Erythroblast (primary cell): ENCODE measurements at regions not wholly inside any gene's neighbourhood (a gene's known extent, or its start where the extent isn't known, plus 50 kb on each side); places are given as distances from the start of the nearest gene placed in this dataset.
"Not testable (repeated sequence)": the region's sequence is repeated elsewhere in the genome, so short reads cannot be mapped to it uniquely, and the experiment has no call there.

ENCODE experiments used
- DNase-seq, 2 experiments: peaks; one replicate each; lab custom pipeline; 2025; lab: John Stamatoyannopoulos, UW
- GATA1 ChIP-seq: IDR thresholded peaks from 2 replicates; pipeline ENCODE4 v1.6.1; 2011; ENCODE audit warnings: low read depth, mild to moderate bottlenecking, control low read depth, low read length, moderate library complexity
- POLR2A ChIP-seq: IDR thresholded peaks from 2 replicates; pipeline ENCODE4 v1.6.1; 2011; ENCODE audit warnings: mild to moderate bottlenecking, low read length

DNA sequence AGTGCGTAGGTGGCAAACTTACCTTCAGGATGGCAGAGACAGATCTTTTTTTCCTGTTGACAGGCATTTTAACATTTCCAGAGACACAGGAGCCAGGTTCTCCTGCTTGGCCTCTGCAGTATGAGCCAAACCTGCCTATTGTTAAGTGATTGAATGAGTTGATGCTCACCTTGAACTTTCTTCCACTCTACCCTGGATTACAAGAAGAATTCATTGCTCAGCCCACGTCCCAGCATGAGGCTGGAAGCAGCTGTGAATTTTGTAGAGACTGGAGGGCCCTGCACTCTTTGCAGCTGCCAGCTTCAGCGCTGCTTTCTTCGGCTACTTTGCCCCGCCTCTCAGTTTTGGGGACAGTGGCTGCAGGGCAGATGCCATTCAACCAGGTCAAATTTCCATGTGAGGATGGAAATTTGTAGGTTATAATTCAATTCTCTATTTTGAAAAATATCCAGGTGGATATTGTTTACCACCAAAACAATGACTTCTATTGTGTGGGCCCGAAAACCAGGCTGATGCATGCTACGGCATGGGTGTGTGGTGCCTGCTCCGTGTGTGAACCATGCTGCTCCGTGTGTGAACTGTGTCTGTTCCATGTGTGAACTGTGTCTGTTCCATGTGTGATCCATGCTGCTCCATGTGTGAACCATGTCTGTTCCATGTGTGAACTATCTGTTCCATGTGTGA, 75.2 kb upstream of the METTL9 start:
- DNase-seq: no peak
- no peak for TF ChIP-seq GATA1
- no peak for TF ChIP-seq POLR2A

DNA sequence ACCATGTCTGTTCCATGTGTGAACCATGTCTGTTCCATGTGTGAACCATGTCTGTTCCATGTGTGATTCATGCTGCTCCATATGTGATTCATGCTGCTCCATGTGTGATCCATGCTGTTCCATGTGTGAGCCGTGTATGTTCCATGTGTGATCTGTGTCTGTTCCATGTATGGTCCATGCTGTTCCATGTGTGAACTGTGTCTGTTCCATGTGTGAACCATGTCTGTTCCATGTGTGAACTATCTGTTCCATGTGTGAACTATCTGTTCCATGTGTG, 74.7 kb upstream of the METTL9 start:
- DNase-seq: not testable (repeated sequence)

DNA sequence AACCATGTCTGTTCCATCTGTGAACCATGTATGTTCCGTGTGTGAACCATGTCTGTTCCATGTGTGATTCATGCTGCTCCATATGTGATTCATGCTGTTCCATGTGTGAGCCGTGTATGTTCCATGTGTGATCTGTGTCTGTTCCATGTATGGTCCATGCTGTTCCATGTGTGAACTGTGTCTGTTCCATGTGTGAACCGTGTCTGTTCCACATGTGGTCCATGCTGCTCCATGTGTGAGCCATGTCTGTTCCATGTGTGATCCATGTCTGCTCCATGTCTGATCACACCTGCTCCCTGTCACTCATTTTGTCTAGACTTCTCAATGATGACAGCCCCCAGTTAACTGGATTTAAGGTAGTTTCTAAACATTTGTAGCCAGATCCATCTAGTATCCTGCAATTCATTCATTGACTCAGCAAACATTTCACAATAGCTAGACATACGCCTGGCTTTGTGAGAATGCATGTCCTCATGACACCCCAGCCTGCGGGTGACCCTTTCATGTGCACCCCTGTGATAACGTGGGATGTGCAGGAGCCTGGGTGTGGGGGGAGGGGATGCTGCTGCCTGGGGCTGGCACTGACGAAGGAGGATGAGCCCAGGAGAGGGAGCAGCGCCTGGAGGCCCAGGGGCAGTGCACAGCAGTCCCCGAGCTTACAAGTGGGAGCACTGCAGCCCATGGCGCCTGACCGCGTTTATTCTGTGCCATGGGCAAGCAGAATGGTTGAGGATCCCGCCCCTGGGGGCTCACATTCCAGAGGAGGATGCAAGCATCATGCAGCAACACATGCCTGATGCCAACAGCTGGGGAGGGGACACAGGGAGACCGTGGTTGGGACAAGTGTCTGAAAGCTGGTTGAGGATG, 74.1 kb upstream of the METTL9 start:
- TF ChIP-seq GATA1: peak; percentile 16
- peak; percentile 94 to 95 for DNase-seq

DNA sequence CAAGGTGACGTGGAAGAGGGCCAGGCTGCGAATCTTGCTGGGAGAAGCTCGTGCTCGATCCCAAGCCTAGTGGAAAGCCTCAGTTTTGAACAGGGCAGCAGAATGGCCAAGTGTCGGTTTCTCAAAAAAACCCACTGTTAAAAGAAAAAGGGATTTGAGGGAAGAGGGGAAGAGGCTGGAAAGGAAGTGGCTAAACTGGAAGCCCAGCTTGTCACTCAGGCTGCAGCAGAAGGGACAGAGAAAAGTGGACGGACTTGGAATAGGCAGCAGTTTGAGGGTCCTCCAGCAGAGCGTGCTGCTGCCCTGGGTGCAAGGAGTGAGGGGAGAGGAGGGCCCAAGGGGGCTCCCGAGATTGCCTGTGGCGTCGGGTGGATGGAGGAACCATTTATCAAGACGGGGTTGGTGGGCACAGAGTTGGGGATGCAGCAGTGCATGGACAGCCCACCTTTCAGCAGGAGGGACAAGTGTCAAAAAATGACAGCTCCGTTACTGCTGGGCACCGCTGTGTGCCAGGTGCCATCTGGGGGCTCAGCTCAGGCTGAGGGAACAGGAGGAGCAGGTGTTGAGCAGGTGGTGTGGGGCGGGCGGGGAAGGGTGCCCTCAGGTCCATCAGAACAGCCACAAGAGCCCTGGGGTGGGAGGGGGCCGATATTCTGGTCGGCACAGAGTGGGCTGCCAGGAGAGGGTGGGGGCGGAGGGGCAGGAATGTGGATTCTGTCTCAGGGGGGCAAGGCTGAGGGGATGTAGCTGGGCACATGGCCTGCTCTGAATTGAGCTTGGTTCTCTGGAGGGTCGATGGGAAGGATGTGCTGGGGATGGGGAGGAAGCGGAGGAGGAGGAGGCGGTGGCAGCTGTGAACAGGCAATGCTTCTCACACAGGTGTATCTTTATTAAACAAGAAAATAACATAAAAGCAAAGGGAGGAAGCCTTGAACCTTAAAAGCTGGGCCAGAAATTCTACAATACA, 73.1 kb upstream of the METTL9 start:
- DNase-seq: not testable (repeated sequence)

DNA sequence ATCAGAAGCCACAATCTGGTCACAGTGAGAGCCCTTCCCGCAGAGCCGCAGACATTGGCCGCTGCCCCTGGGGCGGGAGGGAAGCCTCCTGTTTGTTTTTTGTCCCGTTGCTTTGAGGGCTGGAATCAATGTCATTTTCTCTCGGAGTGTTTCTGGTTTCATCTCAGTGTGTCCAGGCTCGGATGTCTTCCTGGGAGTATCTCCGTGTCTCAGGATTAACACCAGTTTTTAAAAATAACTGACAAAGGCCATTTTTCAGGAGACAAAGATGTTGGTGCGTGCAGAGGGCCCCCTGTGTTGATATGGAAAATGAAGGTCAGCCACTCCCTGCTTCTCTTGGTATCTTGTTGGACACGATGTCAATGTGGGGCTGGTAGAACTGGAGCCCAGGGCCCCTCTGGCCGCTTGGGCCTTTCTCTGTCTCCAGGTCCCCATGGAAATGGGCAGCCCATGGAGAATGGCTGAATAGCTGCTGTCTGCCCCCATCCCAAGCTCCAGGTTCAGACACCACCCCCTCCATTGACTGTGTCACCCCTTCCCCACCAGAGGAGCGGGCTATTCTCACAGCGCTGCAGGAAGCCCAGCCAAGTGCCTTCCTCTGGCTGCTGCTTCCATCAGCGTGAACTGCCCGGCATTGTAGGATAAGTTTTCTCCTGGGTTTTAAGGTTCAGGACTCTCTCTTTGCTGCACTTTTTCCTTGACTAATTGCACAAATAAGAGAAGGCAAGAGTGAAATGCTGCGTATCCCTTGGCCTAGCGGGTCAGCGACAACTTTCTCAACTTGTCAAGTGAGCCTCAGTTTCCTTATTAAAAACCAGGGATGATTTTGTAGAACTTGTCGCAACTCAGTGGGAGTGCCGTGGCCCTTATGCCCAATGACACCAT, 72.2 kb upstream of the METTL9 start:
- peak; percentile 56 to 63 for DNase-seq
- TF ChIP-seq POLR2A (no peak), GATA1 (no peak)

- DNase-seq: peak in 1 of 2 experiments; percentile 62
Observed at GRCh38 chr16:21529060-21529658, 70.2 kb upstream of the METTL9 start.

DNA sequence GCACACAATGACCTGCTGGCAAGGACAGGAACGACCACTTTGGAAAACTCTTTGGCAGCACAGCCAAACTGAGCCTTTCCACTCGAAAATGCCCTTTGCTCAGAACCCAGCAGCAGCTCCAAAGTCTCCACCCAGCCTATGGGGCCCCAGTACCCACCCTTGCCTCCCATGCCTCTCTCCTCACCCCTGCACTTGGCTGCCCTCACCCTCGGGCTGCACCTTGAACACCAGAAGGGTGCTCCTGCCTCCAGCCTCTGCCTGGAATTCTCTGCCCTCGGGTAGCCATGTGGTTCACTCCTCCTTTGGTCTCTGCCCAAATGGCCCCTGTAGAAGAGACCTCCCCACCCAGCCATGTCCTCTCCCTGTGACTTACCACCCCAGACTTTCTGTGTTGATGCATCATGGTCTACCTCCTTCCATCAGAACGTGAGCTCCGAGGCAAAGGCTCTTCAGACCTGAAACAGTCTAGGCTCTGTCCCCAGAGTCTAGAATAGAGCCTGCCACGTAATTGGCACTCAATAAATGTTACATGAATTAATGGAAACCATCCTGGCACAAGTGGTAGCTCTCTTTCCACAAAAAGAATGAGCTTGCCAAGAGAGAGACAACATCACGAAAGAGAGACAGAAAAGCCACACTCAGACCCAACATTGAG, 68.5 kb upstream of the METTL9 start:
- not testable (repeated sequence) for DNase-seq

GRCh38 chr16:21532996-21533395, 66.4 kb upstream of the METTL9 start:
- DNase-seq: not testable (repeated sequence)

DNA sequence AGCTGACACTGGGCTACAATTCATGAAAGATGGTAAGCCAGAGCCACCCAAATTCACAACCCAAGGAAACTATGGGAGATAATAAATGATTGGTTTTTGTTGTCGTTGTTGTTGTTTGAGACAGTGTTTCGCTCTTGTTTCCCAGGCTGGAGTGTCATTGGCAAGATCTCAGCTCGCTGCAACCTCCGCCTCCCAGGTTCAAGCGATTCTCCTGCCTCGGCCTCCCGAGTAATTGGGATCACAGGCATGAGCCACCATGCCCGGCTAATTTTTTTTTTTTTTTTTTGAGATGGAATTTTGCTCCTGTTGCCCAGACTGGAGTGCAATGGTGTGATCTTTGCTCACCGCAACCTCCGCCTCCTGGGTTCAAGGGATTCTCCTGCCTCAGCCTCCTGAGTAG, 65.9 kb upstream of the METTL9 start:
- DNase-seq: not testable (repeated sequence)

DNA sequence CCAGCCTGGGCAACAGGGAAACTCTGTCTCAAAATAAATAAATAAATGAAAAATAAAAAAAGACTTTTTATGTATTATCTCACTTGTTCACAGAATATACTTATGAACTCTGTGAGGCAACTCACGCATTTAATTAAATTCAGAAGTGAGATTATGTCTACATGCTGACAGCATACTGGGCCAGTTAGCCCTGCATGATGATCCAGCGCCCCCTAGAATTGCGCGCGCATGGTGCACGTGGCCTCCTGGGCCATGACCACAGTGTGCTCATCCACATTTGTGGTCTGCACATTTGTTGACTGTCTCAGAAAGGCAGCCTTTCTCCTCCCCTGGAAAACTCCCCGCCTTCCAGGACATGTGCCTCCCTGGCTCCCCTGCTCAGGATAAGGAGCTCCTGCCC, 64.8 kb upstream of the METTL9 start:
- DNase-seq: peak; percentile 68 to 71

DNA sequence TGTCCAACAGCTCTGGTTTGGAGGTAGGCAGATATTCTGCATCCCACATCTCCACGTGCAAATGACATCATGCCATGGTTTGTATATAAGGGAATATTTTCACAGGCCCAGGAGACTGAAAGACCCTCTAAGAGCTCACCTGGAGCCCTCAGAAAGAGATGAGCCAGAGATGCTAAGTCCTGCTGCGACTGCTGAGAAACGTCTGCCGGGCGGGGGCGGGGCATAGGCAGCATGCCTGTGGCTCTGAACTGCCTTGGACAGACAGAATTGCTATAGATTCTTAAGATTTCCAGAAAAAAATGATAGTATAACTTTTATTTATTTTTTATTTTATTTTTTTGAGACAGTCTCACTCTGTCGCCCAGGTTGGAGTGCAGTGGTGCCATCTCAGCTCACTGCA, 64.2 kb upstream of the METTL9 start:
- not testable (repeated sequence) for DNase-seq

DNA sequence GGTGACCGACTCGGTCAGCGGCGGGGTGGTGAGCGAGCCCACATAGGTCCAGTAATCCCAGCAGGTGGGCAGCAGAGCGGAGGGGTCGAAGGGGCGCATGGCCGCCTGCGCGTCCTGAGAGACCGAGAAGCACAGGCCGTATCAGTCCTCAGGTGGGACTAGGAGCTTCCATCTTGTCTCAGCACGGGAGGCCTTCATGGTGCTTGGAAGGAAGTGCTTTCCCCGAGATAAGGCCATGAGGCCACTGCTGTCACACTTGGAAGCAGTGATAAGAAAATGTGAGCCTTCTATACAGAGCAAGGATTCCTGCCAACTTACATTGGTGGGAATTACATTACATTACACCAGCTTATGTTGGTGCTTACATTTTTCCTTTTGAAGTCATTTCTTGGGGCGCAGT, 62.6 kb upstream of the METTL9 start:
- DNase-seq: peak; percentile 90 to 92
- peak; percentile 59 for TF ChIP-seq GATA1

DNA sequence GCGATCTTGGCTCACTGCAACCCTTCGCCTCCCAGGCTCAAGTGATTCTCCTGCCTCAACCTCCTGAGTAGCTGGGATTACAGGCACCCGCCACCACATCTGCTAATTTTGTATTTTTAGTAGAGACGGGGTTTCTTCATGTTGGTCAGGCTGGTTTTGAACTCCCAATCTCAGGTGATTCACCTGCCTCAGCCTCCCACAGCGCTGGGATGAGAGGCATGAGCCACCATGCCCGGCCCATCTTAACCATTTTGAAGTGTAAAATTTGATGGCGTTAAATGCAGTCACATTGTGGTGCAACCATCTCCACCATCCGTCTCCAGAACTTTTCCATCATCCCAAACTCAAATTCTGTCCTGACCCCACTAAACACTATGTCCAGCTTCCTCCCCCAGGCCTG, 61.8 kb upstream of the METTL9 start:
- DNase-seq: peak in 1 of 2 experiments; percentile 46

GRCh38 chr16:21539107-21539618, 60.2 kb upstream of the METTL9 start:
- not testable (repeated sequence) for DNase-seq

DNA sequence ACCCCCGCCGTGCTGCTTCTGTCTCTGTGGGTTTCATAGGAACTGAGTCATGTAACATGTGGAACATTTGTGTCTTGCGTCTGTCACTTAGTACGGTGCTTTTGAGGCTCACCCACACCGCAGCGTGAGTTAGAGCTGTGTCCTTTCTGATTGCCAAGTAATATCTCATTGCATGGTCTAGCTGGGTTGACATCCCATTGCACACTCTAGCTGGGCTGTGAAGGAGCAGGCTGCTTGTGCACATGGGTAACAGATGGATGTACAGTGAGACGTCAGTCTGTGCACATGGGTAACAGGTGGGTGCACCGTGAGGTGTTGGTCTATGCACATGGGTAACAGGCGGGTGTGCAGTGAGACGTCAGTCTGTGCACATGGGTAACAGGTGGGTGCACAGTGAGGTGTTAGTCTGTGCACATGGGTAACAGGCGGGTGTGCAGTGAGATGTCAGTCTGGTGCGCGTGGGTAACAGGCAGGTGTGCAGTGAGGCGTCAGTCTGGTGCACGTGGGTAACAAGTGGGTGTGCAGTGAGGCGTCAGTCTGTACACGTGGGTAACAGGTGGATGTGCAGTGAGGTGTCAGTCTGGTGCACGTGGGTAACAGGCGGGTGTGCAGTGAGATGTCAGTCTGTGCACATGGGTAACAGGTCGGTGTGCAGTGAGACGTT, 58.5 kb upstream of the METTL9 start:
- not testable (repeated sequence) for DNase-seq

GRCh38 chr16:21541611-21542051, 57.7 kb upstream of the METTL9 start:
- DNase-seq: not testable (repeated sequence)

DNA sequence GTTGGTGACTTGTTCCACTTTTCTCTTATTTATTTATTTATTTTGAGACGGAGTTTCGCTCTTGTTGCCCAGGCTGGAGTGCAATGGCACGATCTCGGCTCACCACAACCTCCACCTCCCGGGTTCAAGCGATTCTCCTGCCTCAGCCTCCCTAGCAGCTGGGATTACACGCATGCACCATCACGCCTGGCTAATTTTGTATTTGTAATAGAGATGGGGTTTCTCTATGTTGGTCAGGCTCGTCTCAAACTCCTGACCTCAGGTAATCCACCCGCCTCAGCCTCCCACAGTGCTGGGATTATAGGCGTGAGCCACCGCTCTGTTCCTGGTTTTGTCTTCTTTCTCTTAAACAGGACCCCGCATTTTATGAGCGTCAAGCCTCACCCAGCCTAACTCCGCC, 57.3 kb upstream of the METTL9 start:
- not testable (repeated sequence) for DNase-seq

GRCh38 chr16:21542491-21543124, 56.8 kb upstream of the METTL9 start:
- not testable (repeated sequence) for DNase-seq
